ENCODE measurements at regions not wholly inside any gene's neighbourhood (a gene's known extent, or its start where the extent isn't known, plus 50 kb on each side); places are given as distances from the start of the nearest gene placed in this dataset.

DNA sequence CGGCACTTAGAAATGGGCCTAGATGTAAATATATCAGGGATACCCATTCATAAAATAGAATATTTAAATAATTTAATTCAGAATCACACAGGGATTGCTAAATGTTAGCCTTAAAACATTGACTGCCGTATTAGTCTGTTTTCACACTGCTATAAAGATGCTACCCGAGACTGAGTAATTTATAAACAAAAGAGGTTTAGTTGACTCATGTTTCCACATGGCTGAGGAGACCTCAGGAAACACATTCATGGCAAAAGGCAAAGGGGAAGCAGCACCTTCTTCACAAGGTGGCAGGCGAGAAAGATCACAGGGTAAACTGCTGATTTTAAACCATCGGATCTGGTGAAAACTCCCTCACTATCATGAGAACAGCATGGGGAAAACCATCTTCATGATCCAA lies 223.6 kb upstream of the GULP1 start:
- TF ChIP-seq POLR2AphosphoS5 (IDR thresholded peaks at IDR 0.05; ENCODE audit: borderline replicate concordance, low read depth, low read length), result no peak
- no peak for TF ChIP-seq EZH2 (IDR thresholded peaks at IDR 0.05)
